Prostate gland (tissue), 2 donors: ENCODE measurements at regions not wholly inside any gene's neighbourhood (a gene's known extent, or its start where the extent isn't known, plus 50 kb on each side); places are given as distances from the start of the nearest gene placed in this dataset.

ENCODE experiments used
- POLR2A ChIP-seq: fragments of 450-650 bp; IDR thresholded peaks from one replicate; pipeline ENCODE4 v1.6.1; 2016; ENCODE audit warnings: antibody characterized with exemption, mild to moderate bottlenecking
- POLR2AphosphoS5 ChIP-seq: sonication (generic); formaldehyde crosslinking; IDR thresholded peaks from one replicate; pipeline ENCODE4 v1.6.1; 2017; ENCODE audit warnings: antibody characterized with exemption
- TF ChIP-seq, protein P1 (sequence below), 4 experiments: fragments of 200-600 bp in 2 of 4; fragments of 450-650 bp in 2 of 4; sonication (generic) in 2 of 4; IDR thresholded peaks; 1 replicate in 3 of 4; 2 replicates in 1 of 4; pipeline ENCODE4 v1.5.1; 2016 to 2019; ENCODE audit warnings: antibody characterized with exemption in 4 of 4, mild to moderate bottlenecking in 2 of 4, moderate library complexity in 2 of 4

DNA sequence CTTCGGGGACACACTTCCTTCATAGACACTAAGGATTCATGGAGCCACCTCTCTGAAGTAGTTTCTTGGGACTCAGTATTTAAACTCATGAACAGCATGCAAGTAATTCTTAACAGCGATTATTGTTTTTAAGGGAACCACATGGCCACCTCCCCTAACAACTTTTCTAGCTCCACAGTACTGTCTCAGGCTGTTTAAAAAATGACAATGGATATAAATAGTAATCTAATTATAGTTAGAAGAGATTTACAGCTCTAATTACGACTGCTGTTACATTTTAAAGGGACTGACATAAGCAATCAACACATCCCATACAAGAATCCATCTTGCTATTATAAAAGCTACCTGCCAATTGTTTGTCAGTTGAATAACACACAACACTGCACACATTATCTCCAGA, 72.1 kb upstream of the HDGFL1 start:
- TF ChIP-seq, protein P1, sequence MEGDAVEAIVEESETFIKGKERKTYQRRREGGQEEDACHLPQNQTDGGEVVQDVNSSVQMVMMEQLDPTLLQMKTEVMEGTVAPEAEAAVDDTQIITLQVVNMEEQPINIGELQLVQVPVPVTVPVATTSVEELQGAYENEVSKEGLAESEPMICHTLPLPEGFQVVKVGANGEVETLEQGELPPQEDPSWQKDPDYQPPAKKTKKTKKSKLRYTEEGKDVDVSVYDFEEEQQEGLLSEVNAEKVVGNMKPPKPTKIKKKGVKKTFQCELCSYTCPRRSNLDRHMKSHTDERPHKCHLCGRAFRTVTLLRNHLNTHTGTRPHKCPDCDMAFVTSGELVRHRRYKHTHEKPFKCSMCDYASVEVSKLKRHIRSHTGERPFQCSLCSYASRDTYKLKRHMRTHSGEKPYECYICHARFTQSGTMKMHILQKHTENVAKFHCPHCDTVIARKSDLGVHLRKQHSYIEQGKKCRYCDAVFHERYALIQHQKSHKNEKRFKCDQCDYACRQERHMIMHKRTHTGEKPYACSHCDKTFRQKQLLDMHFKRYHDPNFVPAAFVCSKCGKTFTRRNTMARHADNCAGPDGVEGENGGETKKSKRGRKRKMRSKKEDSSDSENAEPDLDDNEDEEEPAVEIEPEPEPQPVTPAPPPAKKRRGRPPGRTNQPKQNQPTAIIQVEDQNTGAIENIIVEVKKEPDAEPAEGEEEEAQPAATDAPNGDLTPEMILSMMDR (IDR thresholded peaks at IDR 0.05) = no peak
- TF ChIP-seq POLR2A (no peak), POLR2AphosphoS5 (no peak)
